Prostate gland (tissue), 2 donors: ENCODE measurements at regions not wholly inside any gene's neighbourhood (a gene's known extent, or its start where the extent isn't known, plus 50 kb on each side); places are given as distances from the start of the nearest gene placed in this dataset.

Experiments used
- POLR2A ChIP-seq: fragments of 450-650 bp; IDR thresholded peaks from one replicate; pipeline ENCODE4 v1.6.1; 2016; ENCODE audit warnings: antibody characterized with exemption, mild to moderate bottlenecking
- TF ChIP-seq, protein P1 (sequence below), 4 experiments: fragments of 200-600 bp in 2 of 4; fragments of 450-650 bp in 2 of 4; sonication (generic) in 2 of 4; IDR thresholded peaks; 1 replicate in 3 of 4; 2 replicates in 1 of 4; pipeline ENCODE4 v1.5.1; 2016 to 2019; ENCODE audit warnings: antibody characterized with exemption in 4 of 4, mild to moderate bottlenecking in 2 of 4, moderate library complexity in 2 of 4

DNA sequence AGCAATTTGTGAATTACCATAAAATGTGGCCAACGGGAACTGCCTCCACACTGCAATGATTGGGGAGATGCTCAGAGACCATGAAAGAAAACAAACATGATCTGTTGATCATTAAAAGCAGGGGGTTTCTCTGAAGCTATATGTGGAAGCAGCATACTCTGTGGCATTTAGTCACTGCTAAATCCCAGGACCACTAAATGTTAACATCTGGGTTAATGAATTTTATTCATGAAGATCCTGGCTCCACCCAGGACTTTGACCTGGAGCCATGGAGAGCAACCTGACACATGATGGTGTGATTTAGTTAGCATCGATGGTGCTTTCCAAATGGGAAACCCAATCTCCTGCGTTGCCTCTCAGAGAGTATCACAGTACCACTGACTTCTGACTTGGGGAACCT, 497.8 kb downstream of the AGTPBP1 start:
- TF ChIP-seq, protein P1, sequence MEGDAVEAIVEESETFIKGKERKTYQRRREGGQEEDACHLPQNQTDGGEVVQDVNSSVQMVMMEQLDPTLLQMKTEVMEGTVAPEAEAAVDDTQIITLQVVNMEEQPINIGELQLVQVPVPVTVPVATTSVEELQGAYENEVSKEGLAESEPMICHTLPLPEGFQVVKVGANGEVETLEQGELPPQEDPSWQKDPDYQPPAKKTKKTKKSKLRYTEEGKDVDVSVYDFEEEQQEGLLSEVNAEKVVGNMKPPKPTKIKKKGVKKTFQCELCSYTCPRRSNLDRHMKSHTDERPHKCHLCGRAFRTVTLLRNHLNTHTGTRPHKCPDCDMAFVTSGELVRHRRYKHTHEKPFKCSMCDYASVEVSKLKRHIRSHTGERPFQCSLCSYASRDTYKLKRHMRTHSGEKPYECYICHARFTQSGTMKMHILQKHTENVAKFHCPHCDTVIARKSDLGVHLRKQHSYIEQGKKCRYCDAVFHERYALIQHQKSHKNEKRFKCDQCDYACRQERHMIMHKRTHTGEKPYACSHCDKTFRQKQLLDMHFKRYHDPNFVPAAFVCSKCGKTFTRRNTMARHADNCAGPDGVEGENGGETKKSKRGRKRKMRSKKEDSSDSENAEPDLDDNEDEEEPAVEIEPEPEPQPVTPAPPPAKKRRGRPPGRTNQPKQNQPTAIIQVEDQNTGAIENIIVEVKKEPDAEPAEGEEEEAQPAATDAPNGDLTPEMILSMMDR (IDR thresholded peaks at IDR 0.05) = no peak
- no peak for TF ChIP-seq POLR2A
